ENCODE measurements at regions not wholly inside any gene's neighbourhood (a gene's known extent, or its start where the extent isn't known, plus 50 kb on each side); places are given as distances from the start of the nearest gene placed in this dataset.

DNA sequence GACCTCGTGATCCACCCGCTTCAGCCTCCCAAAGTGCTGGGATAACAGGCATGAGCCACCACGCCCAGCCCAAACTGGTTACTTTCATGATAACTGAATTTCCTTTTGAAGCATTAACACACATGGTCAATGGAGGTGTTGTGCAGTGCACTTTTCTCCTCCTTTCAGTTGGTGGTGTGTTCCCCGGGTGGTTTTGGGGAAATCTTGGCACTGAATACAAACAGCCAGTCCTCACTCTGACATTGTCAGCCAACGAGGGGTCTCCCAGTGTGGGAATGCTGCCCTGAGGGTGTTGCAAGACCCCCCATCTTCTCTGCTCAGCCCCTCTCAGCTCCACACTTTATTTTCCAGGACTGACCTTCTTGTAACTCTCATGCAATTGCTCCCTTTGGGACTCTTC is 70.5 kb downstream of the SOX9 start:
- no peak for ATAC-seq
- TF ChIP-seq, protein P1, sequence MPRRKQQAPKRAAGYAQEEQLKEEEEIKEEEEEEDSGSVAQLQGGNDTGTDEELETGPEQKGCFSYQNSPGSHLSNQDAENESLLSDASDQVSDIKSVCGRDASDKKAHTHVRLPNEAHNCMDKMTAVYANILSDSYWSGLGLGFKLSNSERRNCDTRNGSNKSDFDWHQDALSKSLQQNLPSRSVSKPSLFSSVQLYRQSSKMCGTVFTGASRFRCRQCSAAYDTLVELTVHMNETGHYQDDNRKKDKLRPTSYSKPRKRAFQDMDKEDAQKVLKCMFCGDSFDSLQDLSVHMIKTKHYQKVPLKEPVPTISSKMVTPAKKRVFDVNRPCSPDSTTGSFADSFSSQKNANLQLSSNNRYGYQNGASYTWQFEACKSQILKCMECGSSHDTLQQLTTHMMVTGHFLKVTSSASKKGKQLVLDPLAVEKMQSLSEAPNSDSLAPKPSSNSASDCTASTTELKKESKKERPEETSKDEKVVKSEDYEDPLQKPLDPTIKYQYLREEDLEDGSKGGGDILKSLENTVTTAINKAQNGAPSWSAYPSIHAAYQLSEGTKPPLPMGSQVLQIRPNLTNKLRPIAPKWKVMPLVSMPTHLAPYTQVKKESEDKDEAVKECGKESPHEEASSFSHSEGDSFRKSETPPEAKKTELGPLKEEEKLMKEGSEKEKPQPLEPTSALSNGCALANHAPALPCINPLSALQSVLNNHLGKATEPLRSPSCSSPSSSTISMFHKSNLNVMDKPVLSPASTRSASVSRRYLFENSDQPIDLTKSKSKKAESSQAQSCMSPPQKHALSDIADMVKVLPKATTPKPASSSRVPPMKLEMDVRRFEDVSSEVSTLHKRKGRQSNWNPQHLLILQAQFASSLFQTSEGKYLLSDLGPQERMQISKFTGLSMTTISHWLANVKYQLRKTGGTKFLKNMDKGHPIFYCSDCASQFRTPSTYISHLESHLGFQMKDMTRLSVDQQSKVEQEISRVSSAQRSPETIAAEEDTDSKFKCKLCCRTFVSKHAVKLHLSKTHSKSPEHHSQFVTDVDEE (CRISPR knock-in tag; IDR thresholded peaks at IDR 0.05), result no peak
- TF ChIP-seq TOX (CRISPR knock-in tag; IDR thresholded peaks at IDR 0.05; ENCODE audit: borderline replicate concordance) (no peak), ZFP3 (CRISPR knock-in tag; IDR thresholded peaks at IDR 0.05) (no peak), ARNTL (CRISPR knock-in tag; IDR thresholded peaks at IDR 0.05; ENCODE audit: borderline replicate concordance, low read depth) (no peak), ZNF565 (CRISPR knock-in tag; conservative IDR thresholded peaks at IDR 0.05; ENCODE audit: low read depth) (no peak), RARB (CRISPR knock-in tag; IDR thresholded peaks at IDR 0.05) (no peak), OSR1 (CRISPR knock-in tag; IDR thresholded peaks at IDR 0.05) (no peak), SNAI2 (CRISPR knock-in tag; IDR thresholded peaks at IDR 0.05) (no peak), CSDC2 (CRISPR knock-in tag; IDR thresholded peaks at IDR 0.05) (no peak), TCF4 (CRISPR knock-in tag; IDR thresholded peaks at IDR 0.05; ENCODE audit: borderline replicate concordance) (no peak), ESRRG (CRISPR knock-in tag; IDR thresholded peaks at IDR 0.05) (no peak), ZNF70 (CRISPR knock-in tag; IDR thresholded peaks at IDR 0.05) (no peak)
- TF ChIP-seq, protein P2, sequence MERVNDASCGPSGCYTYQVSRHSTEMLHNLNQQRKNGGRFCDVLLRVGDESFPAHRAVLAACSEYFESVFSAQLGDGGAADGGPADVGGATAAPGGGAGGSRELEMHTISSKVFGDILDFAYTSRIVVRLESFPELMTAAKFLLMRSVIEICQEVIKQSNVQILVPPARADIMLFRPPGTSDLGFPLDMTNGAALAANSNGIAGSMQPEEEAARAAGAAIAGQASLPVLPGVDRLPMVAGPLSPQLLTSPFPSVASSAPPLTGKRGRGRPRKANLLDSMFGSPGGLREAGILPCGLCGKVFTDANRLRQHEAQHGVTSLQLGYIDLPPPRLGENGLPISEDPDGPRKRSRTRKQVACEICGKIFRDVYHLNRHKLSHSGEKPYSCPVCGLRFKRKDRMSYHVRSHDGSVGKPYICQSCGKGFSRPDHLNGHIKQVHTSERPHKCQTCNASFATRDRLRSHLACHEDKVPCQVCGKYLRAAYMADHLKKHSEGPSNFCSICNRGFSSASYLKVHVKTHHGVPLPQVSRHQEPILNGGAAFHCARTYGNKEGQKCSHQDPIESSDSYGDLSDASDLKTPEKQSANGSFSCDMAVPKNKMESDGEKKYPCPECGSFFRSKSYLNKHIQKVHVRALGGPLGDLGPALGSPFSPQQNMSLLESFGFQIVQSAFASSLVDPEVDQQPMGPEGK (CRISPR knock-in tag; IDR thresholded peaks at IDR 0.05; ENCODE audit: borderline replicate concordance), result no peak

DNA sequence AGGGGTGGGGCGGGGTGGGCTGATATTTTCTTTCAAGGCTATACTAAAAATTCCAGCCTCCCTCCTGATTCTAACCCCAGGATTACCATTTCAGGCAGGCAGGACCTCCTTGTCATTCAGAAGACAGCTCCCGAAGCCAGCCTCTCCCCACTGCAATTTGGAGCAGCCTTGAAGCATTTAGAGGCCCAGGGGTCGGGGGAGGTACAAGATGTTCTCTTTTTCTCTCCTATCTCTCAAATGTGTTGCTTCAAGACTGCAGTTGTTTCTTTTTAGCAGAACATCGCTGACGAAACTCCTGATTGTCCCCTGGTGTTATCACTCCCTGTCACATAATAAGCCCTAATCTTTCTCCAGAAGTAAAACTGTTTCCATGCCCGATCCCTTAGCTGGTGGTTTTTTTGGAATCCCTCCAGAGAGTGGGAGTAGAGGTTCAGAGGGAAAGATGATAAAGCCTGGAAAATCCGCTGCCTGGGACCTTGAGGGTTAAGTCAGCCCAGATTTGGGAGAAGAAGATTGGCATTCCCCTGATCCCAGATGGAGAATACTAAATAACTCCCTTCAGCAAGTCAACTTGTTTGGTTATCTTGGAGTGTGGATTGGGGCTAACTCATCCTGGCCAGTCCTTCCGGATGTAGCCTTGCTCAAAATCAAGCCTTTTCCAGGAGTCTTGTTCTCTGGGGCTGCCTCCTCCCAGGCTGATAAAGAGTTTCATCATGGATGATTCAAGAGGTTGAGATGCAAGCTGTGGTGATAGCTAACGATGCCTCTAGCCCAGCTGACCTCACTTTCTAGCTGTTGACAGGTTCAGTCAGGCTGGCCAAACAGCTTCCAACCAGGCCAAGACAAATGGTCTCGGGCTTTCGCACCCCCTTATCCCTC is 71.3 kb downstream of the SOX9 start:
- ATAC-seq, result peak; percentile 28; the same call in 2 of the 3 replicates

More for the DNA sequence above, 71.3 kb downstream of the SOX9 start:
- no peak for TF ChIP-seq PPARA (CRISPR knock-in tag; IDR thresholded peaks at IDR 0.05; ENCODE audit: borderline replicate concordance)
- TF ChIP-seq, protein P2 (CRISPR knock-in tag; IDR thresholded peaks at IDR 0.05; ENCODE audit: borderline replicate concordance), result no peak
- no peak for TF ChIP-seq TCF4 (CRISPR knock-in tag; IDR thresholded peaks at IDR 0.05; ENCODE audit: borderline replicate concordance)
- no peak for TF ChIP-seq ZNF70 (CRISPR knock-in tag; IDR thresholded peaks at IDR 0.05)
- TF ChIP-seq, protein P3, sequence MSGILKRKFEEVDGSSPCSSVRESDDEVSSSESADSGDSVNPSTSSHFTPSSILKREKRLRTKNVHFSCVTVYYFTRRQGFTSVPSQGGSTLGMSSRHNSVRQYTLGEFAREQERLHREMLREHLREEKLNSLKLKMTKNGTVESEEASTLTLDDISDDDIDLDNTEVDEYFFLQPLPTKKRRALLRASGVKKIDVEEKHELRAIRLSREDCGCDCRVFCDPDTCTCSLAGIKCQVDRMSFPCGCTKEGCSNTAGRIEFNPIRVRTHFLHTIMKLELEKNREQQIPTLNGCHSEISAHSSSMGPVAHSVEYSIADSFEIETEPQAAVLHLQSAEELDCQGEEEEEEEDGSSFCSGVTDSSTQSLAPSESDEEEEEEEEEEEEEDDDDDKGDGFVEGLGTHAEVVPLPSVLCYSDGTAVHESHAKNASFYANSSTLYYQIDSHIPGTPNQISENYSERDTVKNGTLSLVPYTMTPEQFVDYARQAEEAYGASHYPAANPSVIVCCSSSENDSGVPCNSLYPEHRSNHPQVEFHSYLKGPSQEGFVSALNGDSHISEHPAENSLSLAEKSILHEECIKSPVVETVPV (CRISPR knock-in tag; IDR thresholded peaks at IDR 0.05), result no peak
- TF ChIP-seq ESRRG (CRISPR knock-in tag; IDR thresholded peaks at IDR 0.05), result no peak
- no peak for TF ChIP-seq ZC3H10 (CRISPR knock-in tag; IDR thresholded peaks at IDR 0.05)
- no peak for TF ChIP-seq OSR1 (CRISPR knock-in tag; IDR thresholded peaks at IDR 0.05)
- TF ChIP-seq, protein P1 (CRISPR knock-in tag; IDR thresholded peaks at IDR 0.05), result no peak
- no peak for TF ChIP-seq CSDC2 (CRISPR knock-in tag; IDR thresholded peaks at IDR 0.05)
- no peak for TF ChIP-seq BACH2 (CRISPR knock-in tag; IDR thresholded peaks at IDR 0.05; ENCODE audit: borderline replicate concordance)
- no peak for TF ChIP-seq TOX (CRISPR knock-in tag; IDR thresholded peaks at IDR 0.05; ENCODE audit: borderline replicate concordance)
